Activated CD8-positive, alpha-beta T cell treated with anti-CD3 and anti-CD28 coated beads for 36 hours (primary cell): ENCODE measurements at regions not wholly inside any gene's neighbourhood (a gene's known extent, or its start where the extent isn't known, plus 50 kb on each side); places are given as distances from the start of the nearest gene placed in this dataset.
A peak's percentile ranks its signal among the peaks of the same experiment; 100 is the strongest.

Source experiments
- ATAC-seq: fragments of 200-7000 bp; cut with Tn5 transposase; one replicate; pipeline ENCODE4 v1.10.0; 2021; ENCODE audit warnings: mild to moderate bottlenecking, moderate library complexity
- CTCF ChIA-PET: fragments of 350-600 bp; sonication (Branson Sonifier 250); formaldehyde crosslinking; loops from one replicate; lab custom pipeline; 2021; ENCODE audit warnings: antibody characterized with exemption; lab: Charles Lee
- POLR2A ChIA-PET: fragments of 350-600 bp; sonication (Branson Sonifier 250); formaldehyde crosslinking; loops from one replicate; lab custom pipeline; 2021; ENCODE audit warnings: antibody characterized with exemption; lab: Charles Lee
- DNase-seq: peaks from one replicate; pipeline ENCODE4 v3.0.0-alpha.2; 2020
- H3K27ac Mint-ChIP-seq: one replicate; pipeline ENCODE4 v1.8.0; 2021; ENCODE audit warnings: mild to moderate bottlenecking, mixed read lengths
- H3K27me3 Mint-ChIP-seq: one replicate; pipeline ENCODE4 v1.8.0; 2021; ENCODE audit warnings: mixed read lengths
- H3K36me3 Mint-ChIP-seq: one replicate; pipeline ENCODE4 v1.8.0; 2021; ENCODE audit warnings: low read depth, mixed read lengths
- H3K4me1 Mint-ChIP-seq: one replicate; pipeline ENCODE4 v1.8.0; 2021; ENCODE audit warnings: low read depth, mixed read lengths
- H3K4me3 Mint-ChIP-seq: one replicate; pipeline ENCODE4 v1.8.0; 2021; ENCODE audit warnings: mild to moderate bottlenecking, moderate library complexity, mixed read lengths
- H3K9me3 Mint-ChIP-seq: one replicate; pipeline ENCODE4 v1.8.0; 2021; ENCODE audit warnings: mixed read lengths
- intact Hi-C: fragments of 100-400 bp; cut with micrococcal nuclease; formaldehyde crosslinking; loops from one replicate; pipeline ENCODE4 v1.10.0; 2022
- TF ChIP-seq, protein P1 (sequence below): fragments of 200-600 bp; IDR thresholded peaks from one replicate; pipeline ENCODE4 v1.8.0; 2022; ENCODE audit warnings: antibody characterized with exemption, mild to moderate bottlenecking

DNA sequence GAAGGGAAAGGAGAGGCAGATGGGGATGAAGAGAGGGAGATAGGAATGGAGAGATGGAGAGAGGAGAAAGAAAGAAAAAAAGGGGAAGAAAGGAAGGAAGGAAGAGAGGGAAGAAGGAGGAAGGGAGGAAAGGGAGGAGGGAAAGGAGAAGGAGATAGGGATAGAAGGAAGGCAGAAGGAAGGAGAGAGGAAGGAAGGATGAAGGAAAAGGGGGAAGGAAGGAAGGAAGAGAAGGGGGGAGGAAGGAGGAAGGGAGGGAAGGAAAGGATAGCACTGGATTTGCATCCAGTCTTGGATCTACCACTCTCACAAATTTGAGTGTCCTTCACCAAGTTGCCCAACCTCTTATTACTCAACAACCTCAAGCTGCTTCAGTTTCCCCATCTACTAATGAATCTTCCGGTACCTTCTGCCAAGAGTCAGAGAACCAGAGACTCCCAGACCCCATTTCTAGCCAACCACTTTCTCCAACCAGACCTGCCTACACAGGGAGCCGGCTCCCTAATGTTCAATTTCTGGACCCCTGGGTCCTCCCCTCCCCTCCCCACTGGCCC lies 79.7 kb upstream of the FOXP4 start:
- H3K36me3 Mint-ChIP-seq, result no peaks in the 10 kb centered on the region
- CTCF ChIA-PET, result no interaction called here
- H3K27me3 Mint-ChIP-seq, result peaks cover 47% of the 10 kb centered on the region
- TF ChIP-seq, protein P1, sequence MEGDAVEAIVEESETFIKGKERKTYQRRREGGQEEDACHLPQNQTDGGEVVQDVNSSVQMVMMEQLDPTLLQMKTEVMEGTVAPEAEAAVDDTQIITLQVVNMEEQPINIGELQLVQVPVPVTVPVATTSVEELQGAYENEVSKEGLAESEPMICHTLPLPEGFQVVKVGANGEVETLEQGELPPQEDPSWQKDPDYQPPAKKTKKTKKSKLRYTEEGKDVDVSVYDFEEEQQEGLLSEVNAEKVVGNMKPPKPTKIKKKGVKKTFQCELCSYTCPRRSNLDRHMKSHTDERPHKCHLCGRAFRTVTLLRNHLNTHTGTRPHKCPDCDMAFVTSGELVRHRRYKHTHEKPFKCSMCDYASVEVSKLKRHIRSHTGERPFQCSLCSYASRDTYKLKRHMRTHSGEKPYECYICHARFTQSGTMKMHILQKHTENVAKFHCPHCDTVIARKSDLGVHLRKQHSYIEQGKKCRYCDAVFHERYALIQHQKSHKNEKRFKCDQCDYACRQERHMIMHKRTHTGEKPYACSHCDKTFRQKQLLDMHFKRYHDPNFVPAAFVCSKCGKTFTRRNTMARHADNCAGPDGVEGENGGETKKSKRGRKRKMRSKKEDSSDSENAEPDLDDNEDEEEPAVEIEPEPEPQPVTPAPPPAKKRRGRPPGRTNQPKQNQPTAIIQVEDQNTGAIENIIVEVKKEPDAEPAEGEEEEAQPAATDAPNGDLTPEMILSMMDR, result no peak
- H3K4me1 Mint-ChIP-seq, result peaks cover 6% of the 10 kb centered on the region
- POLR2A ChIA-PET, result no interaction called here
- ATAC-seq, result no peak
- H3K9me3 Mint-ChIP-seq, result no peaks in the 10 kb centered on the region
- no peak overlapping the region for H3K4me3 Mint-ChIP-seq
- intact Hi-C loops, result no loop called here
- no peak overlapping the region for H3K27ac Mint-ChIP-seq
- DNase-seq, result no peak

- ChIA-PET POLR2A (no interaction called here), CTCF (no interaction called here)
- Mint-ChIP-seq H3K27ac (no peak overlapping the region), H3K9me3 (no peaks in the 10 kb centered on the region), H3K4me3 (no peak overlapping the region), H3K36me3 (no peaks in the 10 kb centered on the region), H3K27me3 (peaks cover 49% of the 10 kb centered on the region), H3K4me1 (peaks cover 6% of the 10 kb centered on the region)
- ATAC-seq (no peak), DNase-seq (no peak)
- intact Hi-C loops, result no loop called here
- TF ChIP-seq, protein P1, result no peak
These were observed 79.1 kb upstream of the FOXP4 start for GRCh38 chr6:41467061-41467460.

- TF ChIP-seq, protein P1, result no peak
- ATAC-seq, result no peak
- no peaks in the 10 kb centered on the region for H3K36me3 Mint-ChIP-seq
- no peak for DNase-seq
- intact Hi-C loops, result no loop called here
- H3K27me3 Mint-ChIP-seq, result peaks cover 56% of the 10 kb centered on the region
- H3K27ac Mint-ChIP-seq, result no peak overlapping the region
- ChIA-PET POLR2A (no interaction called here), CTCF (interaction anchor here (1.2 kb wide), 1 partner anchor 43 kb away, joined by 3 read pairs; no protein-coding TSS in a partner anchor)
- H3K9me3 Mint-ChIP-seq, result no peaks in the 10 kb centered on the region
- H3K4me3 Mint-ChIP-seq, result no peak overlapping the region
- H3K4me1 Mint-ChIP-seq, result peaks cover 6% of the 10 kb centered on the region
These were observed 78.4 kb upstream of the FOXP4 start for GRCh38 chr6:41467627-41468404.

DNA sequence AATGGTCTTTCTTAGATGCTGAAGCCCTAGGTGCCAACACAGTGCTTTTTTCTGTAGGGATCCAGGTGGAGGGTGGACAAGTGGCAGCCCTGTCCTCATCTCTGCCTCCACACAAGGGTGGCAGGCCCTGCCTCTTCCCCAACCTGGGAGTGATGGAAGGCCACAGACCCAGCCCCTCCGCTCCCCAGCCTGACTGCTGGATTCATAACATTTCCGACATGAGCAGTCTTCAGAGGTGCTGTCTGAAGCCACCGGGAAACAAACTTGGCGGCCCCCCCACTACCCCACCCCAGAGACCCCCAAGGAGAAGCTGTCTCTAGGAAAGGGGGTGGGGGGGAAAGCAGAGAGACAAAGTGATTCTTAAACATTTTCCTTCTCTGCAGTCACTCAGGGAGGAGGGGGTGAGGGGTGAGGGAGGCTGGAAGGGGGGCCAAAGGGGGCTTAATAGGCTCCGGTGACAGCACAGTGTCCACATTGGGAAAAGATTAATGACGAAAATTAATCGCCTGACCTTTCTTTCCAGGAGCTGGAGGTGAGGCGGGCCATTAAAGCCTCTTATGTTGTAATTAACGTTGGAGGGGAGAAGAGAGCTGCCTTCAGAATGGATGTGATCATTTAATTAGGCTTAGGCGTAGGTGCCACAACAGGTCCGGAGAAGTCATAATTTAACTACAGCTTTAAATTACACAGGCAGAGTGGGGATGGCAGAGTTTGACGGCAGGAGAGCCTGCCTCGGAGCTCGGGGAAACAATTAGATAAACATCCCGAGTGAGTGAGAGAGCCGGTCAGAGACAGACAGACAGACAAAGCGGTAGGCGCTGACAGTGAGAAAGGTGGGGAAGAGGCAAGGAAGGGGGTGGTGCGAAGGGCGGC lies 76.8 kb upstream of the FOXP4 start:
- no peaks in the 10 kb centered on the region for H3K9me3 Mint-ChIP-seq
- ATAC-seq (no peak), DNase-seq (no peak)
- peaks cover 7% of the 10 kb centered on the region for H3K4me1 Mint-ChIP-seq
- H3K27me3 Mint-ChIP-seq, result peaks cover 55% of the 10 kb centered on the region
- ChIA-PET CTCF (no interaction called here), POLR2A (interaction anchor here (1.4 kb wide), 1 partner anchor 17 kb away, joined by 3 read pairs; no protein-coding TSS in a partner anchor)
- H3K27ac Mint-ChIP-seq, result no peak overlapping the region
- peak overlapping the region; percentile 50 for H3K4me3 Mint-ChIP-seq
- no peaks in the 10 kb centered on the region for H3K36me3 Mint-ChIP-seq
- intact Hi-C loops, result no loop called here
- TF ChIP-seq, protein P1, result no peak
